ENCODE measurements at regions not wholly inside any gene's neighbourhood (a gene's known extent, or its start where the extent isn't known, plus 50 kb on each side); places are given as distances from the start of the nearest gene placed in this dataset.

DNA sequence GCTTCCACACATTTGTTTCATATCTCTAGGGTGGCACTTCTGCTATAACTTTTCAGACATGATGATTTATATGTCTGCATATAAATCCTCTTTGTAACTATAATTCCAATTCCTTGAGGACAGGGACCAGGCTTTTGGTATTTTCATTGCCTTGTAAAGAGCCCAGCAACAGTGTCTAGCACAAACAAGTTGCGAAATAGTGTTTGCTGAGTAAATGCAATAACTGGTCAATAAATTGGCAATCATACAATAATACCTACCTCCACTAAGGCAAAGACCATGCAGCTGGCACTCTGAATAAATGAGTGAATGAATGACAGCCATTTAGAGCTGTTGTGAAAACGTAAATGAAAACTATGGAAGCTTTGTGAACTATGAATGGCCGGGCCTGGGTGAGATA is 564.0 kb upstream of the ZNF462 start:
- Histone ChIP-seq H3K9me2 (ENCODE audit: insufficient read depth, low read length) (no peaks in the 10 kb centered on the region), H2AFZ (ENCODE audit: low read length) (no peak overlapping the region), H3K4me2 (ENCODE audit: low read length) (no peak overlapping the region), H3K4me1 (ENCODE audit: insufficient read depth, low read length, poor library complexity, severe bottlenecking) (no peaks in the 10 kb centered on the region), H3K9me3 (ENCODE audit: low read length) (no peaks in the 10 kb centered on the region), H3K4me3 (ENCODE audit: low read depth, low read length, poor library complexity, severe bottlenecking) (no peak overlapping the region), H3K27ac (ENCODE audit: low read depth, low read length, poor library complexity, severe bottlenecking) (no peak overlapping the region), H4K20me1 (ENCODE audit: insufficient read depth, low read length) (no peaks in the 10 kb centered on the region), H3K79me2 (ENCODE audit: insufficient read depth, low read depth, low read length) (no peaks in the 10 kb centered on the region), H3K36me3 (ENCODE audit: insufficient read depth, low read length) (no peaks in the 10 kb centered on the region)
- TF ChIP-seq, protein P1, sequence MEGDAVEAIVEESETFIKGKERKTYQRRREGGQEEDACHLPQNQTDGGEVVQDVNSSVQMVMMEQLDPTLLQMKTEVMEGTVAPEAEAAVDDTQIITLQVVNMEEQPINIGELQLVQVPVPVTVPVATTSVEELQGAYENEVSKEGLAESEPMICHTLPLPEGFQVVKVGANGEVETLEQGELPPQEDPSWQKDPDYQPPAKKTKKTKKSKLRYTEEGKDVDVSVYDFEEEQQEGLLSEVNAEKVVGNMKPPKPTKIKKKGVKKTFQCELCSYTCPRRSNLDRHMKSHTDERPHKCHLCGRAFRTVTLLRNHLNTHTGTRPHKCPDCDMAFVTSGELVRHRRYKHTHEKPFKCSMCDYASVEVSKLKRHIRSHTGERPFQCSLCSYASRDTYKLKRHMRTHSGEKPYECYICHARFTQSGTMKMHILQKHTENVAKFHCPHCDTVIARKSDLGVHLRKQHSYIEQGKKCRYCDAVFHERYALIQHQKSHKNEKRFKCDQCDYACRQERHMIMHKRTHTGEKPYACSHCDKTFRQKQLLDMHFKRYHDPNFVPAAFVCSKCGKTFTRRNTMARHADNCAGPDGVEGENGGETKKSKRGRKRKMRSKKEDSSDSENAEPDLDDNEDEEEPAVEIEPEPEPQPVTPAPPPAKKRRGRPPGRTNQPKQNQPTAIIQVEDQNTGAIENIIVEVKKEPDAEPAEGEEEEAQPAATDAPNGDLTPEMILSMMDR (conservative IDR thresholded peaks at IDR 0.05; ENCODE audit: low read length): no peak
- TF ChIP-seq EZH2phosphoT487 (IDR thresholded peaks at IDR 0.05; ENCODE audit: borderline replicate concordance, low read depth, low read length): no peak
- no TSS peak for BruUV-seq (replicated peaks)
- intact Hi-C loops (cut with micrococcal nuclease; ENCODE audit: unreplicated experiment): no loop called here
- ChIA-PET POLR2A (no interaction called here), CTCF (ENCODE audit: unreplicated experiment) (no interaction called here)
- no peak for DNase-seq (ENCODE audit: low spot score)

DNA sequence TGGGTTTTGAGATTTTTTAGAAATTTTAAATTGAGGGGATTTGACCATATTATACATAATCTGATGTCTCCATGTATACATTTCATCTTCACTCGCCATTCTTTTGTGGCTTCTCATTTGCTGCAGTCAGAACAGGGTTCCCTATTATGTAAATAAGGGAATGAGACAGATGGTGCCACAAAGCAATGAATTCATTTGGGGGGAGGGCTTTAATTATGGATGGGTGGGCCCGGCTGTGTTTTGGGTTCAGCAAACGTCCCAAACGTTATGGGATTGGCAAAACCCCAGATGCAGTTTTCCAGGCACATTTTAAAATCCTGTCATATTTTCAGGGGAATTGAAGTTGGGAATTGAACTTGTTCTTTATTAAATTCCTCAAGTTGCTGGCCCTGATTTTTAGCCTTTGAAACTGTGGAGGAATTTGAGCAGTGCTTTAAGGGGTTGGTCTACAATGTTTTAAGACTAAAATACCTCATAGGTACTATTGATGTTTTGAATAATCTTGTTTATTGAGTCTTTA is 558.5 kb upstream of the ZNF462 start:
- ChIA-PET POLR2A (no interaction called here), CTCF (ENCODE audit: unreplicated experiment) (no interaction called here)
- no peaks in the 10 kb centered on the region for H3K36me3 ChIP-seq (ENCODE audit: insufficient read depth, low read length)
- H3K27ac ChIP-seq (ENCODE audit: low read depth, low read length, poor library complexity, severe bottlenecking): no peak overlapping the region
- no peak overlapping the region for H3K4me2 ChIP-seq (ENCODE audit: low read length)
- no peaks in the 10 kb centered on the region; the same call in 1 of the 2 replicates for H3K9me2 ChIP-seq (ENCODE audit: insufficient read depth, low read length)
- H2AFZ ChIP-seq (ENCODE audit: low read length): no peak overlapping the region
- H4K20me1 ChIP-seq (ENCODE audit: insufficient read depth, low read length): no peaks in the 10 kb centered on the region
- TF ChIP-seq EZH2phosphoT487 (IDR thresholded peaks at IDR 0.05; ENCODE audit: borderline replicate concordance, low read depth, low read length): no peak
- TF ChIP-seq, protein P1 (conservative IDR thresholded peaks at IDR 0.05; ENCODE audit: low read length): no peak
- intact Hi-C loops (cut with micrococcal nuclease; ENCODE audit: unreplicated experiment): no loop called here
- H3K4me3 ChIP-seq (ENCODE audit: low read depth, low read length, poor library complexity, severe bottlenecking): no peak overlapping the region
- no peaks in the 10 kb centered on the region for H3K9me3 ChIP-seq (ENCODE audit: low read length)
- H3K4me1 ChIP-seq (ENCODE audit: insufficient read depth, low read length, poor library complexity, severe bottlenecking): no peaks in the 10 kb centered on the region
- no peaks in the 10 kb centered on the region for H3K79me2 ChIP-seq (ENCODE audit: insufficient read depth, low read depth, low read length)
- no peak for DNase-seq (ENCODE audit: low spot score)
- no TSS peak for BruUV-seq (replicated peaks)

DNA sequence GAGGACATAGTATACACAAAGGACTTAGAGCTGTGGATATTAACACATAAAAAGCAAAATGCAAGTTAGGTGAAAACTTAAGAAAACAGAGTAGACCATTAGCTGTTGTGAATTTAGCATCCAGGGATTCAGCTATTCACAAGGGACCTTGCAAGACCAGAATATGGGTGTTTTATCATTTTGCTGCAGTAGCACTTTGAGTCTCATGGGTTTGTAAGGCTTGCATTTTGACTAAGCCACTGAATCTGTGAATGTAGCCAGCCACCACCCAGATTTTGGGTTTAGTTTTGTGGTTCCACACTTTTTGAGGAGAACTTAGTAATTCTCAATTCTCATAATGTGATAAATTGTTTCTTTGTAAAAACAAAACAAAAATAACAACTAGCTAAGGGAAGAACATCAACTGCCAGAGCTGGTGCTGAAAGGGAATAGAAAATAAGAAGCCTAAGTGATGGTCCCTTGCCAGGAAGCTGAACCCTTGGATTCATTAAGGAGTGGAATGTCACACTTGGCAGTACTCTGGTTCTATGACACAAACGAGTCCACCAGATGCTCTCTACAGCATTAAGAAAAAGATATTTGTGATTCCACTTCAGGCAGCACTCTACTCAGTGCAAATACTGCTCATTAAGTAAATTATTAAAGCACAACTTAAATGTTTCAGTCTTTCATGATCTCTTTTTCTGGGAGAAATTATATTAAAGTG is 557.4 kb upstream of the ZNF462 start:
- Histone ChIP-seq H3K79me2 (ENCODE audit: insufficient read depth, low read depth, low read length) (no peaks in the 10 kb centered on the region), H3K9me2 (ENCODE audit: insufficient read depth, low read length) (no peaks in the 10 kb centered on the region; the same call in 1 of the 2 replicates), H3K4me3 (ENCODE audit: low read depth, low read length, poor library complexity, severe bottlenecking) (no peak overlapping the region), H3K4me1 (ENCODE audit: insufficient read depth, low read length, poor library complexity, severe bottlenecking) (no peaks in the 10 kb centered on the region), H4K20me1 (ENCODE audit: insufficient read depth, low read length) (no peaks in the 10 kb centered on the region), H3K4me2 (ENCODE audit: low read length) (no peak overlapping the region), H3K9me3 (ENCODE audit: low read length) (no peaks in the 10 kb centered on the region), H2AFZ (ENCODE audit: low read length) (no peak overlapping the region), H3K36me3 (ENCODE audit: insufficient read depth, low read length) (no peaks in the 10 kb centered on the region), H3K27ac (ENCODE audit: low read depth, low read length, poor library complexity, severe bottlenecking) (no peak overlapping the region)
- DNase-seq (ENCODE audit: low spot score): no peak
- CTCF ChIA-PET (ENCODE audit: unreplicated experiment): no interaction called here
- no TSS peak for BruUV-seq (replicated peaks)
- TF ChIP-seq, protein P1 (conservative IDR thresholded peaks at IDR 0.05; ENCODE audit: low read length): no peak
- TF ChIP-seq EZH2phosphoT487 (IDR thresholded peaks at IDR 0.05; ENCODE audit: borderline replicate concordance, low read depth, low read length): no peak
- intact Hi-C loops (cut with micrococcal nuclease; ENCODE audit: unreplicated experiment): no loop called here
- POLR2A ChIA-PET: interaction anchor here (0.6 kb wide), 1 partner anchor 63 kb away, joined by 3 read pairs; no protein-coding TSS in a partner anchor
